ENCODE measurements at regions not wholly inside any gene's neighbourhood (a gene's known extent, or its start where the extent isn't known, plus 50 kb on each side); places are given as distances from the start of the nearest gene placed in this dataset.
"Not testable (repeated sequence)": the region's sequence is repeated elsewhere in the genome, so short reads cannot be mapped to it uniquely, and the experiment has no call there.

DNA sequence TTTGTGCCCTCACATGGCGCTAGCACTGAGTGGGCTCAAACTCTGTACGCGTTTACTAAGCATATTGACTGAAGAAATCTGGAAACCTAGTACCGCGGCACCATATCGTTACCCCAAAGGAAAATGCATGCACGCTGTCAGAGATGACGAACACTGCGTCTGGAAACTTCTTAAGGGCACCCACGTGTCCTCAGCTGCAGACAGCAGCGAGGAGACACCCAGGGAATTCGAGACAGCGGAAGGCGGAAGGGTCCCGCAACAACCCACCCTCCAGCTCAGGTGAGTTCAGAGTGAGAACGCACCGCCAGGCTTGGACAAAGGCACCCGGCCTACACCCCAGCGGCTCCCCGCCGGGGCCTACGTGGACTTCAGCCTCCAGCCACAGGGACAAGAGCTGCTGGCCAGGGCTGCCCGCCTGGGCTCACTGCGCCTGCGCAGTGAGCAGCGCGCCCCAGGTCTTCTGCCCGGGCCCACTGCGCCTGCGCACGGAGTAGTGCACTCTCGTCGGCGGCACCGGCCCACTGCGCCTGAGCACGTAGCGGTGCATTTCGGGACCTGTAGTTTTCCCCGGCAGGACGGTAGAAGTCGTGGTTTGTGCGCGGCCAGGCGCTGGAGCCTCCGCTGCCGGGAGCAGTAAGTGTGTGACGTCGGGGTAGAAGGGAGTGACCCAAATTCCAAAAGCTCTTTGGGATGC lies 2776.8 kb upstream of the TPTE start:
- not testable (repeated sequence) for TF ChIP-seq CSDC2, ZFP3 (CRISPR knock-in tag; IDR thresholded peaks at IDR 0.05)
- TF ChIP-seq, protein P1, sequence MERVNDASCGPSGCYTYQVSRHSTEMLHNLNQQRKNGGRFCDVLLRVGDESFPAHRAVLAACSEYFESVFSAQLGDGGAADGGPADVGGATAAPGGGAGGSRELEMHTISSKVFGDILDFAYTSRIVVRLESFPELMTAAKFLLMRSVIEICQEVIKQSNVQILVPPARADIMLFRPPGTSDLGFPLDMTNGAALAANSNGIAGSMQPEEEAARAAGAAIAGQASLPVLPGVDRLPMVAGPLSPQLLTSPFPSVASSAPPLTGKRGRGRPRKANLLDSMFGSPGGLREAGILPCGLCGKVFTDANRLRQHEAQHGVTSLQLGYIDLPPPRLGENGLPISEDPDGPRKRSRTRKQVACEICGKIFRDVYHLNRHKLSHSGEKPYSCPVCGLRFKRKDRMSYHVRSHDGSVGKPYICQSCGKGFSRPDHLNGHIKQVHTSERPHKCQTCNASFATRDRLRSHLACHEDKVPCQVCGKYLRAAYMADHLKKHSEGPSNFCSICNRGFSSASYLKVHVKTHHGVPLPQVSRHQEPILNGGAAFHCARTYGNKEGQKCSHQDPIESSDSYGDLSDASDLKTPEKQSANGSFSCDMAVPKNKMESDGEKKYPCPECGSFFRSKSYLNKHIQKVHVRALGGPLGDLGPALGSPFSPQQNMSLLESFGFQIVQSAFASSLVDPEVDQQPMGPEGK (CRISPR knock-in tag; IDR thresholded peaks at IDR 0.05; ENCODE audit: borderline replicate concordance), result not testable (repeated sequence)

Measured in SK-N-SH treated with all-trans-retinoic acid at 6 μM for 48 hours (cell line).